A673 (cell line): ENCODE measurements at regions not wholly inside any gene's neighbourhood (a gene's known extent, or its start where the extent isn't known, plus 50 kb on each side); places are given as distances from the start of the nearest gene placed in this dataset.

ENCODE experiments used
- BruUV-seq: library from RNA; stranded (reverse); fragments of 400-500 nt; replicated peaks from 2 replicates; lab custom pipeline; 2021; lab: Mats Ljungman, UMichigan
- CTCF ChIA-PET: fragments of 300-600 bp; sonication (Branson Sonifier 250); formaldehyde crosslinking; loops from one replicate; lab custom pipeline; 2022; ENCODE audit warnings: antibody characterized with exemption; lab: Charles Lee
- POLR2A ChIA-PET: fragments of 300-600 bp; sonication (Branson Sonifier 250); formaldehyde crosslinking; loops from one replicate; lab custom pipeline; 2022; ENCODE audit warnings: antibody characterized with exemption; ENCODE audit not compliant: low non-redundant PET; lab: Charles Lee
- DNase-seq: peaks from one replicate; pipeline ENCODE4 v3.0.0-alpha.2; 2015; ENCODE audit warnings: low spot score
- H3K27ac ChIP-seq: fragments of 200-600 bp; sonication (generic); 2 replicates; pipeline ENCODE4 v1.5.1; 2016; ENCODE audit warnings: mixed run types, low read depth, mild to moderate bottlenecking, mixed read lengths, antibody characterized with exemption, low read length; ENCODE audit not compliant: poor library complexity, severe bottlenecking
- H3K27me3 ChIP-seq: fragments of 200-600 bp; sonication (generic); replicated peaks from 2 replicates; pipeline ENCODE4 v1.6.1; 2017; ENCODE audit warnings: mixed run types, low read depth, mild to moderate bottlenecking, mixed read lengths, antibody characterized with exemption, low read length; ENCODE audit not compliant: insufficient read depth, poor library complexity
- H3K36me3 ChIP-seq: fragments of 200-600 bp; sonication (generic); 2 replicates; pipeline ENCODE4 v1.6.1; 2016; ENCODE audit warnings: mixed run types, mild to moderate bottlenecking, mixed read lengths, antibody characterized with exemption, low read length; ENCODE audit not compliant: insufficient read depth, poor library complexity, severe bottlenecking
- H3K4me1 ChIP-seq: fragments of 200-600 bp; sonication (generic); 2 replicates; pipeline ENCODE4 v1.6.1; 2017; ENCODE audit warnings: mixed run types, mild to moderate bottlenecking, mixed read lengths, antibody characterized with exemption, low read length; ENCODE audit not compliant: insufficient read depth, poor library complexity, severe bottlenecking
- H3K4me3 ChIP-seq: fragments of 200-600 bp; sonication (generic); 2 replicates; pipeline ENCODE4 v1.5.1; 2016; ENCODE audit warnings: low read depth, mixed run types, mild to moderate bottlenecking, mixed read lengths, low read length; ENCODE audit not compliant: poor library complexity, severe bottlenecking
- H3K9me3 ChIP-seq: fragments of 200-600 bp; sonication (generic); 2 replicates; pipeline ENCODE4 v1.6.1; 2016; ENCODE audit warnings: mixed run types, low read depth, mild to moderate bottlenecking, mixed read lengths, antibody characterized with exemption, low read length; ENCODE audit not compliant: poor library complexity, severe bottlenecking
- EZH2 ChIP-seq: fragments of 200-600 bp; sonication (generic); IDR thresholded peaks from 2 replicates; pipeline ENCODE4 v1.6.1; 2017; ENCODE audit warnings: borderline replicate concordance, low read depth, mild to moderate bottlenecking, mixed read lengths, antibody characterized with exemption, low read length; ENCODE audit not compliant: poor library complexity, severe bottlenecking
- intact Hi-C: fragments of 100-400 bp; cut with micrococcal nuclease; formaldehyde crosslinking; loops from one replicate; pipeline ENCODE4 v1.10.0; 2022; ENCODE audit not compliant: unreplicated experiment
- TF ChIP-seq, protein P1 (sequence below): fragments of 300-800, 200-600 bp; sonication (generic); conservative IDR thresholded peaks from 2 replicates; pipeline ENCODE4 v1.5.1; 2017; ENCODE audit warnings: low read depth, mild to moderate bottlenecking, antibody characterized with exemption, low read length, moderate library complexity, mixed read lengths

DNA sequence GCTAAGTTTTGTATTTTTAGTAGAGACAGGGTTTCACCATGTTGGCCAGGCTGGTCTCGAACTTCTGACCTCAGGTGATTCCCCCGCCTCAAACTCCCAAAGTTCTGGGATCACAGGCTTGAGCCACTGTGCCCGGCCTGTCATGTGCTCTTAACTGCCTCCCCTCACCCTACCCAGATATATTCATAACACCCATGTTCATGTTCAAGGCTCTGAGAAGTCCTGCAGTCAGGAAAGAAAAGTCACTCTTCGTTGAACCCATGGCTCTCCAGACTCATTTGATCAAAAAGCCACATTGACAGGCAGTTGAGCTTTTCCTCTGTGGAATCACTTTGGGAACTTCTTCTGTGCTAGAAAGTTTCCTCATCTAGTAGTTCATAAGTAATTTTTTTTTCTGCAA is 545.5 kb upstream of the TBX3 start:
- ChIA-PET CTCF (no interaction called here), POLR2A (no interaction called here)
- TF ChIP-seq, protein P1, sequence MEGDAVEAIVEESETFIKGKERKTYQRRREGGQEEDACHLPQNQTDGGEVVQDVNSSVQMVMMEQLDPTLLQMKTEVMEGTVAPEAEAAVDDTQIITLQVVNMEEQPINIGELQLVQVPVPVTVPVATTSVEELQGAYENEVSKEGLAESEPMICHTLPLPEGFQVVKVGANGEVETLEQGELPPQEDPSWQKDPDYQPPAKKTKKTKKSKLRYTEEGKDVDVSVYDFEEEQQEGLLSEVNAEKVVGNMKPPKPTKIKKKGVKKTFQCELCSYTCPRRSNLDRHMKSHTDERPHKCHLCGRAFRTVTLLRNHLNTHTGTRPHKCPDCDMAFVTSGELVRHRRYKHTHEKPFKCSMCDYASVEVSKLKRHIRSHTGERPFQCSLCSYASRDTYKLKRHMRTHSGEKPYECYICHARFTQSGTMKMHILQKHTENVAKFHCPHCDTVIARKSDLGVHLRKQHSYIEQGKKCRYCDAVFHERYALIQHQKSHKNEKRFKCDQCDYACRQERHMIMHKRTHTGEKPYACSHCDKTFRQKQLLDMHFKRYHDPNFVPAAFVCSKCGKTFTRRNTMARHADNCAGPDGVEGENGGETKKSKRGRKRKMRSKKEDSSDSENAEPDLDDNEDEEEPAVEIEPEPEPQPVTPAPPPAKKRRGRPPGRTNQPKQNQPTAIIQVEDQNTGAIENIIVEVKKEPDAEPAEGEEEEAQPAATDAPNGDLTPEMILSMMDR: no peak
- no peak for TF ChIP-seq EZH2
- Histone ChIP-seq H3K9me3 (peaks cover 12% of the 10 kb centered on the region), H3K27me3 (no peaks in the 10 kb centered on the region), H3K27ac (no peak overlapping the region), H3K4me3 (no peak overlapping the region), H3K36me3 (no peaks in the 10 kb centered on the region), H3K4me1 (no peaks in the 10 kb centered on the region)
- no peak for DNase-seq
- intact Hi-C loops: no loop called here
- BruUV-seq: no TSS peak

DNA sequence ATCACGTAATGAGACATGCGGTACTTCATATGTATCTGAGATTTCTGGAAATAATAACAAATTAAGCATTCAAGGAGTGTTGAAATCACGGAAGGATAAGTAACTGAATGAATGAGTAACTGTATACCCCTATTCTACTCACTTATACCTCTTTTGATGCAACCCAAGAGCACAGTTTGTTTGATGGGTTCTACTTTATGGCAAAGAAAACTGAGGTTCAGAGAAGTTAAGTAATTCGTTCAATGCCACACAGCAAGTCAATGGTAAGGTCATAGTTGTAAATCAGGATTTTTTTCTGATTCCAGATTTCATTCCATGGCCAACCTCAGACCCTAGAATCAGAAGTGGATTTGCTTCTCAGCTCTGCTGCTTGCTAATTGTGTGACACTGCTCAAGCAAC is 544.5 kb upstream of the TBX3 start:
- Histone ChIP-seq H3K4me3 (no peak overlapping the region), H3K27ac (no peak overlapping the region), H3K36me3 (no peaks in the 10 kb centered on the region), H3K27me3 (no peaks in the 10 kb centered on the region), H3K4me1 (no peaks in the 10 kb centered on the region), H3K9me3 (peaks cover 12% of the 10 kb centered on the region)
- no peak for DNase-seq
- CTCF ChIA-PET: no interaction called here
- POLR2A ChIA-PET: no interaction called here
- BruUV-seq: no TSS peak
- intact Hi-C loops: no loop called here
- TF ChIP-seq EZH2: no peak
- TF ChIP-seq, protein P1: no peak

DNA sequence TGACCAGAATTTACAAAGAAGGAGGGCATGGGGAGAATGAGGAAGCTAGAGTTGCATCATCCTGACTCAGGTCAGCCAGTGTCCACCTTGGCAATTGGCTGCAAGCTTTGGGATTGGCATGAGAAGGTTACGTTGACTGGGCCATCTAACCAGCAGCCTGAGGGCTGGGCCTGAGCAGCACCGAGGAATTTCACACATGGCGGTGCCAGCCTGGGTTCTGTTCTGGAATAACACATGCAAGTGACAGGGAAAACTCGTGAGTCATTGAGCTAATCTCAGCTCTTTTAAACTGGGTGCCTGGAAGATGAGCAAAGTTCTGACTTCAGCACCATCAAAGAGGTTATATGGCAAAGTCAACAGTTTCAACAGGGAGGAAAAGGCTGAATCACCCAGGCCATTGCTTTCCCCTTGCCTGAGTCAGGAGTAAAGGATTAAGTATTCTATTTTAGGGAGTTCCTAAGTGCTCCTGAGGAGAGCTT is 543.2 kb upstream of the TBX3 start:
- BruUV-seq: no TSS peak
- Histone ChIP-seq H3K27ac (no peak overlapping the region), H3K4me3 (no peak overlapping the region), H3K27me3 (no peaks in the 10 kb centered on the region), H3K9me3 (peaks cover 12% of the 10 kb centered on the region), H3K4me1 (no peaks in the 10 kb centered on the region), H3K36me3 (no peaks in the 10 kb centered on the region)
- CTCF ChIA-PET: no interaction called here
- no peak for TF ChIP-seq EZH2
- TF ChIP-seq, protein P1: no peak
- POLR2A ChIA-PET: no interaction called here
- no peak for DNase-seq
- intact Hi-C loops: no loop called here
